Activated CD8-positive, alpha-beta T cell treated with anti-CD3 and anti-CD28 coated beads for 36 hours (primary cell): ENCODE measurements at regions not wholly inside any gene's neighbourhood (a gene's known extent, or its start where the extent isn't known, plus 50 kb on each side); places are given as distances from the start of the nearest gene placed in this dataset.

Experiments used
- ATAC-seq: fragments of 200-7000 bp; cut with Tn5 transposase; one replicate; pipeline ENCODE4 v1.10.0; 2021; ENCODE audit warnings: mild to moderate bottlenecking, moderate library complexity
- CTCF ChIA-PET: fragments of 350-600 bp; sonication (Branson Sonifier 250); formaldehyde crosslinking; loops from one replicate; lab custom pipeline; 2021; ENCODE audit warnings: antibody characterized with exemption; lab: Charles Lee
- POLR2A ChIA-PET: fragments of 350-600 bp; sonication (Branson Sonifier 250); formaldehyde crosslinking; loops from one replicate; lab custom pipeline; 2021; ENCODE audit warnings: antibody characterized with exemption; lab: Charles Lee
- DNase-seq: peaks from one replicate; pipeline ENCODE4 v3.0.0-alpha.2; 2020
- H3K27ac Mint-ChIP-seq: one replicate; pipeline ENCODE4 v1.8.0; 2021; ENCODE audit warnings: mild to moderate bottlenecking, mixed read lengths
- H3K27me3 Mint-ChIP-seq: one replicate; pipeline ENCODE4 v1.8.0; 2021; ENCODE audit warnings: mixed read lengths
- H3K36me3 Mint-ChIP-seq: one replicate; pipeline ENCODE4 v1.8.0; 2021; ENCODE audit warnings: low read depth, mixed read lengths
- H3K4me1 Mint-ChIP-seq: one replicate; pipeline ENCODE4 v1.8.0; 2021; ENCODE audit warnings: low read depth, mixed read lengths
- H3K4me3 Mint-ChIP-seq: one replicate; pipeline ENCODE4 v1.8.0; 2021; ENCODE audit warnings: mild to moderate bottlenecking, moderate library complexity, mixed read lengths
- H3K9me3 Mint-ChIP-seq: one replicate; pipeline ENCODE4 v1.8.0; 2021; ENCODE audit warnings: mixed read lengths
- CTCF ChIP-seq: fragments of 200-600 bp; IDR thresholded peaks from one replicate; pipeline ENCODE4 v1.8.0; 2022; ENCODE audit warnings: antibody characterized with exemption, mild to moderate bottlenecking
- intact Hi-C: fragments of 100-400 bp; cut with micrococcal nuclease; formaldehyde crosslinking; loops from one replicate; pipeline ENCODE4 v1.10.0; 2022

- TF ChIP-seq CTCF, result no peak
- no peaks in the 10 kb centered on the region for H3K4me1 Mint-ChIP-seq
Observed at GRCh38 chr1:55530749-55531478, 315.8 kb upstream of the USP24 start.

DNA sequence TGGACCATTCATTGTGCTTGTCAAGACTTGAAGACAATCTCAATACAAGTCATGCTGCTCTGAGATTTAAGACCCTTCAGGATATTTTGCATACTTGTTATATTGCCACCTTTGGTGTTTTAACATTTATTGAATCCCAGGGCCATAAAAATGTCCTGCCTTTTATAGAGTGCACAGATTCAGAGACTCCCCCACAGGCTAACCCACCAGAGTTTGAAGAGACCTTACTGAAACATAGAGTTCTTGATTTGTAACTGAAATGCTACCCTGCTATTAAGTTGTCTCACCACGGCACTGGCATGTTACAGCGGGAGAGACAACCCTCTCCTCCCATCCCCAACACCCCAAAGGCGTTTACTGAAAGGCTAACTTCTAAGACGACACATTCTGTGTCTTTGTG, 313.9 kb upstream of the USP24 start:
- TF ChIP-seq CTCF, result no peak
- no peak overlapping the region for H3K4me3 Mint-ChIP-seq
- no peaks in the 10 kb centered on the region for H3K4me1 Mint-ChIP-seq
- ATAC-seq, result no peak
- no peaks in the 10 kb centered on the region for H3K36me3 Mint-ChIP-seq
- DNase-seq, result no peak
- intact Hi-C loops, result no loop called here
- CTCF ChIA-PET, result interaction anchor here (1.7 kb wide), 1 partner anchor 153 kb away, joined by 3 read pairs; no protein-coding TSS in a partner anchor
- H3K9me3 Mint-ChIP-seq, result no peaks in the 10 kb centered on the region
- POLR2A ChIA-PET, result no interaction called here
- H3K27me3 Mint-ChIP-seq, result peaks cover 7% of the 10 kb centered on the region
- H3K27ac Mint-ChIP-seq, result no peak overlapping the region

More at GRCh38 chr1:55530749-55531478, 315.8 kb upstream of the USP24 start:
- no peak overlapping the region for H3K27ac Mint-ChIP-seq
- POLR2A ChIA-PET, result no interaction called here
- DNase-seq (no peak), ATAC-seq (no peak)
- no peak overlapping the region for H3K4me3 Mint-ChIP-seq
- CTCF ChIA-PET, result interaction anchor here (1.7 kb wide), 1 partner anchor 155 kb away, joined by 3 read pairs; no protein-coding TSS in a partner anchor
- intact Hi-C loops, result no loop called here
- H3K36me3 Mint-ChIP-seq, result no peaks in the 10 kb centered on the region
- peaks cover 7% of the 10 kb centered on the region for H3K27me3 Mint-ChIP-seq
- H3K9me3 Mint-ChIP-seq, result no peaks in the 10 kb centered on the region

GRCh38 chr1:55527831-55528230, 312.7 kb upstream of the USP24 start:
- ChIA-PET CTCF (no interaction called here), POLR2A (no interaction called here)
- Mint-ChIP-seq H3K4me1 (no peaks in the 10 kb centered on the region), H3K9me3 (no peaks in the 10 kb centered on the region), H3K27ac (no peak overlapping the region), H3K27me3 (peaks cover 7% of the 10 kb centered on the region), H3K4me3 (no peak overlapping the region), H3K36me3 (no peaks in the 10 kb centered on the region)
- DNase-seq, result no peak
- ATAC-seq, result no peak
- intact Hi-C loops, result no loop called here
- no peak for TF ChIP-seq CTCF

DNA sequence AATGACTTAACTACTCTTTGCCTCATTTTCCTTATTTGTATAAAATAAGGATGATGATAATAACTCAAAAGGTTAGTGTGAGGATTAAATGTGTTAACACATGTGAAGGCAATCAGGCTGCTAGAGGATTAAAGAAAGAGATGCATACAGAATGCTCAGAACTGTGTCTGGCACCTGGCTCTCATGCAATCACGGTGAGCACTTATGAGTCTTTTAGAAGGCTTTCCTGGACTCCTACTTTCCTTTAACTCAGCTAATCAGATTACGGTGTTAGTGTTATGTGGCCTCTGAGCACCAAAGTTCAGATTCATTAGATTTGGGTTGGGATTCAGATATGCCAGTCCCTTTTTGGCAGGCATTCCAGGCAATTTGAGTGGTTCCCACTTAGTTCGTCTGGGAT, 311.6 kb upstream of the USP24 start:
- H3K36me3 Mint-ChIP-seq, result no peaks in the 10 kb centered on the region
- no peaks in the 10 kb centered on the region for H3K4me1 Mint-ChIP-seq
- CTCF ChIA-PET, result no interaction called here
- no peak for ATAC-seq
- POLR2A ChIA-PET, result no interaction called here
- no peak overlapping the region for H3K4me3 Mint-ChIP-seq
- DNase-seq, result no peak
- no peaks in the 10 kb centered on the region for H3K9me3 Mint-ChIP-seq
- H3K27me3 Mint-ChIP-seq, result peaks cover 7% of the 10 kb centered on the region
- intact Hi-C loops, result no loop called here
- H3K27ac Mint-ChIP-seq, result no peak overlapping the region
- TF ChIP-seq CTCF, result no peak

GRCh38 chr1:55524006-55524405, 308.8 kb upstream of the USP24 start:
- H3K36me3 Mint-ChIP-seq, result no peaks in the 10 kb centered on the region
- H3K27me3 Mint-ChIP-seq, result peaks cover 2% of the 10 kb centered on the region
- TF ChIP-seq CTCF, result no peak
- CTCF ChIA-PET, result interaction anchor here (1.3 kb wide), 1 partner anchor 12 kb away, joined by 3 read pairs; no protein-coding TSS in a partner anchor
- no peak overlapping the region for H3K27ac Mint-ChIP-seq
- no peak for ATAC-seq
- intact Hi-C loops, result no loop called here
- POLR2A ChIA-PET, result no interaction called here
- H3K4me1 Mint-ChIP-seq, result no peaks in the 10 kb centered on the region
- no peak for DNase-seq
- no peak overlapping the region for H3K4me3 Mint-ChIP-seq
- no peaks in the 10 kb centered on the region for H3K9me3 Mint-ChIP-seq
